K562 (cell line): ENCODE measurements at regions not wholly inside any gene's neighbourhood (a gene's known extent, or its start where the extent isn't known, plus 50 kb on each side); places are given as distances from the start of the nearest gene placed in this dataset.

ENCODE experiments used
- ATAC-seq: fragments of 200-7000 bp; cut with Tn5 transposase; 3 replicates; pipeline ENCODE4 v1.9.1; 2020; ENCODE audit warnings: moderate library complexity
- BruUV-seq: library from RNA; stranded (reverse); fragments of 400-500 nt; replicated peaks from 2 replicates; lab custom pipeline; 2021; lab: Mats Ljungman, UMichigan
- CTCF ChIA-PET: fragments of 300-600 bp; formaldehyde crosslinking; extraction: SDS; loops from one replicate; lab custom pipeline; 2021; ENCODE audit warnings: low intra/inter-chr PET ratio; lab: Yijun Ruan, JAX
- POLR2A ChIA-PET: fragments of 300-600, 350-650 bp; sonication (Branson Sonifier 250); formaldehyde crosslinking; extraction: SDS; loops from one replicate; lab custom pipeline; 2021; ENCODE audit warnings: antibody characterized with exemption, inconsistent platforms; lab: Yijun Ruan, JAX
- DNase-seq, 4 experiments: peaks; one replicate each; pipeline versions ENCODE4 v3.0.0 to v3.0.0-alpha.2; 2011 to 2018; ENCODE audit warnings: low spot score in 3 of 4, mixed read lengths in 3 of 4; ENCODE audit errors: extremely low read depth in 1 of 4
- FAIRE-seq: peaks from 2 replicates; lab custom pipeline; 2011; peaks lifted over from hg19 to GRCh38; lab: Jason Lieb, UNC
- H2AFZ ChIP-seq: 2 replicates; pipeline ENCODE4 v1.6.0; 2011; ENCODE audit warnings: low read depth, low read length, control low read depth, inconsistent platforms
- H3K27ac ChIP-seq: fragments of 200-600 bp; 3 replicates; pipeline ENCODE4 v1.8.0; 2011; ENCODE audit warnings: low read depth, mild to moderate bottlenecking, control low read depth, inconsistent platforms, low read length, moderate library complexity, mixed read lengths; ENCODE audit errors: extremely low read depth
- H3K27me3 ChIP-seq, 2 experiments: fragments of 300-600 bp in 1 of 2; 2 replicates in 1 of 2; 3 replicates in 1 of 2; pipeline versions ENCODE4 v1.6.0 to v1.8.0; 2011; ENCODE audit warnings: inconsistent platforms in 2 of 2, low read length in 2 of 2, mild to moderate bottlenecking in 1 of 2, mixed read lengths in 1 of 2, moderate library complexity in 1 of 2; ENCODE audit not compliant: control insufficient read depth in 2 of 2, insufficient read depth in 2 of 2
- H3K36me3 ChIP-seq: fragments of 300-600 bp; 3 replicates; pipeline ENCODE4 v1.8.0; 2011; ENCODE audit warnings: mild to moderate bottlenecking, low read length, inconsistent platforms; ENCODE audit not compliant: control insufficient read depth, insufficient read depth
- H3K4me1 ChIP-seq, 2 experiments: fragments of 200-600 bp in 1 of 2; replicated peaks in 1 of 2; 2 replicates in 1 of 2; 3 replicates in 1 of 2; pipeline versions ENCODE4 v1.5.1 to v1.8.0; 2011; ENCODE audit warnings: inconsistent platforms in 2 of 2, low read length in 2 of 2, mild to moderate bottlenecking in 1 of 2, mixed read lengths in 1 of 2, moderate library complexity in 1 of 2; ENCODE audit not compliant: control insufficient read depth in 2 of 2, insufficient read depth in 2 of 2
- H3K4me2 ChIP-seq: 2 replicates; pipeline ENCODE4 v1.6.1; 2011; ENCODE audit warnings: low read length, control low read depth, inconsistent platforms, mixed read lengths; ENCODE audit not compliant: insufficient read depth
- H3K4me3 ChIP-seq: fragments of 200-600 bp; sonication (generic), shearing (Covaris generic); 2 replicates; pipeline ENCODE4 v1.5.1; 2016; ENCODE audit warnings: control low read depth, inconsistent platforms
- H3K79me2 ChIP-seq: fragments of 200-600 bp; 3 replicates; pipeline ENCODE4 v1.8.0; 2011; ENCODE audit warnings: low read length, inconsistent platforms; ENCODE audit not compliant: control insufficient read depth, insufficient read depth
- H3K9ac ChIP-seq, 2 experiments: 2 replicates each; pipeline versions ENCODE4 v1.6.0 to v1.6.1; 2011; ENCODE audit warnings: low read depth in 2 of 2, low read length in 2 of 2, control low read depth in 1 of 2, inconsistent platforms in 1 of 2, mild to moderate bottlenecking in 1 of 2, mixed read lengths in 1 of 2; ENCODE audit not compliant: insufficient read depth in 1 of 2
- H3K9me1 ChIP-seq: one replicate; pipeline ENCODE4 v1.6.0; 2011; ENCODE audit warnings: inconsistent platforms, mild to moderate bottlenecking, low read length, moderate library complexity; ENCODE audit not compliant: control insufficient read depth, insufficient read depth
- H3K9me3 ChIP-seq: replicated peaks from 2 replicates; pipeline ENCODE4 v1.5.1; 2011; ENCODE audit warnings: low read depth, low read length, inconsistent platforms; ENCODE audit not compliant: control insufficient read depth, insufficient read depth
- H4K20me1 ChIP-seq: replicated peaks from 2 replicates; pipeline ENCODE4 v1.6.1; 2011; ENCODE audit warnings: low read length, inconsistent platforms, mixed read lengths; ENCODE audit not compliant: control insufficient read depth, insufficient read depth
- ATF3 ChIP-seq, 2 experiments: fragments of 450-650 bp in 1 of 2; sonication (generic) in 1 of 2; formaldehyde crosslinking in 1 of 2; IDR thresholded peaks in 1 of 2; conservative IDR thresholded peaks in 1 of 2; 2 replicates each; pipeline versions ENCODE4 v1.6.1 to v1.8.1; 2016 to 2023; ENCODE audit warnings: mild to moderate bottlenecking in 2 of 2, moderate library complexity in 2 of 2, inconsistent platforms in 1 of 2, missing genetic modification reagents in 1 of 2
- CREB3 ChIP-seq: fragments of 450-650 bp; conservative IDR thresholded peaks from 2 replicates; pipeline ENCODE4 v1.6.1; 2016; ENCODE audit warnings: missing genetic modification characterization, low read depth, mild to moderate bottlenecking, missing compliant biosample characterization, moderate library complexity
- CXXC5 ChIP-seq: fragments of 250-450 bp; sonication (Bioruptor Pico); IDR thresholded peaks from 2 replicates; pipeline ENCODE4 v1.8.0; 2022; ENCODE audit warnings: inconsistent platforms, mild to moderate bottlenecking, moderate library complexity
- KLF13 ChIP-seq: fragments of 450-650 bp; IDR thresholded peaks from 2 replicates; pipeline ENCODE4 v1.6.1; 2016; ENCODE audit warnings: missing genetic modification characterization, low read depth, mild to moderate bottlenecking, missing compliant biosample characterization, moderate library complexity, borderline replicate concordance
- POLR3A ChIP-seq: IDR thresholded peaks from 2 replicates; pipeline ENCODE4 v1.6.1; 2011; ENCODE audit warnings: borderline replicate concordance, mild to moderate bottlenecking, moderate library complexity; ENCODE audit not compliant: insufficient read length, insufficient read depth; ENCODE audit errors: extremely low read depth
- RUNX1 ChIP-seq: sonication (generic); IDR thresholded peaks from 2 replicates; pipeline ENCODE4 v1.6.1; 2016; ENCODE audit warnings: antibody characterized with exemption, low read depth
- SMC3 ChIP-seq: conservative IDR thresholded peaks from 2 replicates; pipeline ENCODE4 v1.6.1; 2011; ENCODE audit warnings: low read depth, low read length, improper control_type of control experiment; ENCODE audit not compliant: insufficient read depth
- in situ Hi-C: fragments of 300-500 bp; cut with MboI; formaldehyde crosslinking; loops from 4 replicates; pipeline ENCODE4 v1.15.0; 2018; ENCODE audit warnings: inconsistent platforms, mixed read lengths
- intact Hi-C: fragments of 100-400 bp; cut with micrococcal nuclease; formaldehyde crosslinking; loops from 2 replicates; pipeline ENCODE4 v1.14.2; 2022

GRCh38 chr9:110040788-110041187, 167.2 kb downstream of the C9orf152 start:
- Histone ChIP-seq H3K4me2 (no peak overlapping the region), H3K9ac (no peak overlapping the region), H3K9me1 (no peaks in the 10 kb centered on the region), H3K36me3 (no peaks in the 10 kb centered on the region), H2AFZ (no peak overlapping the region), H3K4me3 (no peak overlapping the region), H3K9me3 (no peaks in the 10 kb centered on the region), H4K20me1 (no peaks in the 10 kb centered on the region), H3K27me3 (no peaks in the 10 kb centered on the region), H3K27ac (no peak overlapping the region), H3K79me2 (no peaks in the 10 kb centered on the region), H3K4me1 (no peaks in the 10 kb centered on the region)
- POLR2A ChIA-PET, result no interaction called here
- in situ Hi-C loops (no loop called here), intact Hi-C loops (no loop called here)
- BruUV-seq, result no TSS peak
- CTCF ChIA-PET, result no interaction called here
- FAIRE-seq (no peak), DNase-seq (no peak), ATAC-seq (no peak)
- no peak for TF ChIP-seq KLF13
- TF ChIP-seq CREB3 (tag), result no peak
- TF ChIP-seq CXXC5, result no peak
- no peak for TF ChIP-seq RUNX1
- TF ChIP-seq ATF3 (IDR thresholded peaks at IDR 0.05), result no peak
- no peak for TF ChIP-seq ATF3 (CRISPR knock-in tag; conservative IDR thresholded peaks at IDR 0.05)
- no peak for TF ChIP-seq SMC3
- TF ChIP-seq POLR3A, result no peak
